HepG2 (cell line): ENCODE measurements at regions not wholly inside any gene's neighbourhood (a gene's known extent, or its start where the extent isn't known, plus 50 kb on each side); places are given as distances from the start of the nearest gene placed in this dataset.
A peak's percentile ranks its signal among the peaks of the same experiment; 100 is the strongest.
"Not testable (repeated sequence)": the region's sequence is repeated elsewhere in the genome, so short reads cannot be mapped to it uniquely, and the experiment has no call there.

Experiments
- ATAC-seq: fragments of 200-7000 bp; cut with Tn5 transposase; 3 replicates; pipeline ENCODE4 v1.9.1; 2020; ENCODE audit warnings: mild to moderate bottlenecking, moderate library complexity
- BruUV-seq: library from RNA; stranded (reverse); fragments of 400-500 nt; replicated peaks from 2 replicates; lab custom pipeline; 2021; lab: Mats Ljungman, UMichigan
- CTCF ChIA-PET: fragments of 300-600 bp; formaldehyde crosslinking; extraction: SDS; loops from one replicate; lab custom pipeline; 2021; ENCODE audit warnings: low total read pairs, inconsistent platforms, low intra/inter-chr PET ratio; lab: Yijun Ruan, JAX
- POLR2A ChIA-PET: fragments of 350-600 bp; sonication (Branson Sonifier 250); formaldehyde crosslinking; loops from one replicate; lab custom pipeline; 2020; ENCODE audit warnings: antibody characterized with exemption, inconsistent platforms; lab: Yijun Ruan, JAX
- DNase-seq: peaks from one replicate; pipeline ENCODE4 v3.0.0-alpha.2; 2015; ENCODE audit warnings: low spot score
- FAIRE-seq: peaks from 3 replicates; lab custom pipeline; 2011; peaks lifted over from hg19 to GRCh38; lab: Jason Lieb, UNC
- H2AFZ ChIP-seq: one replicate; pipeline ENCODE4 v1.6.1; 2011; ENCODE audit warnings: low read length, inconsistent platforms
- H3K27ac ChIP-seq: fragments of 300-600 bp; 3 replicates; pipeline ENCODE4 v1.8.0; 2011; ENCODE audit warnings: mixed run types, mild to moderate bottlenecking, mixed read lengths, low read length, inconsistent platforms; ENCODE audit not compliant: insufficient read depth; ENCODE audit errors: extremely low read length
- H3K27me3 ChIP-seq, 2 experiments: fragments of 200-600 bp in 1 of 2; 2 replicates in 1 of 2; 3 replicates in 1 of 2; pipeline versions ENCODE4 v1.6.0 to v1.8.0; 2011; ENCODE audit warnings: low read length in 2 of 2, mild to moderate bottlenecking in 2 of 2, moderate library complexity in 2 of 2, inconsistent platforms in 1 of 2; ENCODE audit not compliant: insufficient read depth in 2 of 2, control insufficient read depth in 1 of 2
- H3K36me3 ChIP-seq, 2 experiments: fragments of 200-600 bp in 1 of 2; replicated peaks in 1 of 2; 2 replicates in 1 of 2; 3 replicates in 1 of 2; pipeline versions ENCODE4 v1.5.1 to v1.8.0; 2011; ENCODE audit warnings: low read length in 2 of 2, inconsistent platforms in 1 of 2; ENCODE audit not compliant: insufficient read depth in 2 of 2, control insufficient read depth in 1 of 2
- H3K4me1 ChIP-seq: 2 replicates; pipeline ENCODE4 v1.5.1; 2012; ENCODE audit warnings: low read length, inconsistent platforms; ENCODE audit not compliant: insufficient read depth
- H3K4me2 ChIP-seq: 2 replicates; pipeline ENCODE4 v1.6.0; 2011; ENCODE audit warnings: low read depth, low read length, inconsistent platforms
- H3K4me3 ChIP-seq, 3 experiments: fragments of 200-600 bp in 1 of 3; sonication (generic), shearing (Covaris generic) in 1 of 3; replicated peaks in 1 of 3; 2 replicates each; pipeline ENCODE4 v1.5.1; 2011 to 2016; ENCODE audit warnings: low read length in 3 of 3, inconsistent platforms in 2 of 3, low read depth in 2 of 3, mild to moderate bottlenecking in 2 of 3, control low read depth in 1 of 3, mixed read lengths in 1 of 3; ENCODE audit not compliant: insufficient read depth in 1 of 3
- H3K79me2 ChIP-seq: one replicate; pipeline ENCODE4 v1.6.1; 2011; ENCODE audit warnings: low read length, inconsistent platforms; ENCODE audit not compliant: insufficient read depth
- H3K9ac ChIP-seq: 2 replicates; pipeline ENCODE4 v1.6.0; 2011; ENCODE audit warnings: mild to moderate bottlenecking, low read depth, low read length, inconsistent platforms; ENCODE audit not compliant: insufficient read depth
- H3K9me3 ChIP-seq: 2 replicates; pipeline ENCODE4 v1.5.1; 2012; ENCODE audit warnings: mild to moderate bottlenecking, low read length
- H4K20me1 ChIP-seq: 2 replicates; pipeline ENCODE4 v1.6.0; 2011; ENCODE audit warnings: inconsistent platforms, mild to moderate bottlenecking, low read length, moderate library complexity; ENCODE audit not compliant: insufficient read depth
- ATF4 ChIP-seq, 2 experiments: fragments of 450-650 bp in 1 of 2; sonication (generic) in 1 of 2; formaldehyde crosslinking; IDR thresholded peaks; 2 replicates each; pipeline versions ENCODE4 v1.5.0 to v1.8.0; 2020 to 2022; ENCODE audit warnings: mild to moderate bottlenecking in 1 of 2, missing genetic modification reagents in 1 of 2
- CEBPB ChIP-seq: IDR thresholded peaks from 2 replicates; pipeline ENCODE4 v1.6.1; 2011; ENCODE audit warnings: low read depth, low read length, improper control_type of control experiment, borderline replicate concordance
- ZNF382 ChIP-seq: sonication (generic); formaldehyde crosslinking; IDR thresholded peaks from 2 replicates; pipeline ENCODE4 v1.5.0; 2020; ENCODE audit warnings: missing genetic modification reagents, mild to moderate bottlenecking, borderline replicate concordance
- whole genome bisulfite sequencing: methylation state at CpG from one replicate; pipeline ENCODE4 v1.1.6; 2017; ENCODE audit warnings: low lambda C conversion rate; 5-methylcytosine and 5-hydroxymethylcytosine counted together
- in situ Hi-C: cut with HindIII; loops from 2 replicates; pipeline ENCODE4 v1.10.0; 2017; ENCODE audit warnings: low pct_unique_long_range_greater_than_20kb; ENCODE audit not compliant: extremely low pct_ligation_motif_present
- intact Hi-C: fragments of 100-400 bp; cut with micrococcal nuclease; formaldehyde crosslinking; loops from one replicate; pipeline ENCODE4 v1.10.0; 2022; ENCODE audit not compliant: unreplicated experiment

DNA sequence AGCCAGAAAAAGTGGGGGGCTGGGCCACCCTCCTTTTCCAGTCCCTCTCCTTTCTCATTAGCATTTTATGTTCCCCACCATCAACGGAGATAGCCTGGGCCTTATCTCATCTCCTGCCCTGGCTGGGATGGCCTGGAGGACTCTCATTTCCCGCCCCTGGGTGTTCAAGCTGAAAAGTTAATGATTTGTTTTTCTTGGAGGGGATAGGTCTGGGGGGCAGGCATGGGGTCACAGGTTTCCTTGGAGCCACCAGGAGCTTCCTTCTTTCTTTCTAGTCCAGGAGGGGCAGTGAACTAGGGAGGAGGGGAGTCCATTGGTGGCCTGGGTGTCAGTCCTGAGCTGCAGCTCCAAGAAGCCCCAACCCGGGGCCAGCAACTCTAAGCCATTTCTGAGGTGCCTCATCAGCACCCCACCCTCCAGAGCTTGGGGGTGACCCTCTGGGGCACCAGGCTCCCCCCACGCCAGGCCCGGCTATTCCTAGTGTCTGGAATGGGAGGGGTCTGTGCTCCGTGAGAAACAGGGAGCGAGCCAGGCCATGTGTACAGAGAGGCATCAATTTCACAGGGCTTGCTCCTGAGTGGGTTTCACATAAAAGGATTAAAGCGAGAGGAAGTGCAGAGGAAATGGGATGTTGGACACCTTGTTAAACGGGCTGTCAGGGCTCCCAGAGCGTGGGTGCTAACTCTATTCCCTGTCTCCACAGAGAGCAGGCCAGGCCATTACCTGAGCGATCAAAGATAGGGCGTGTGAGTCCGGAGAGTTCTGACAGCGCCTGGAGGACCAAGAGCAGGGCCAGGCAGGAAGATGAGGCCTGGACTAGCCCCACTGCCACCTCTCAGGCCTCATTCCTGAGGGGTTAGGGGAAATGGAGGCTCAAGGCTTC lies 90.6 kb upstream of the LHX1 start (continued):
- no peak for TF ChIP-seq ATF4 (CRISPR knock-in tag; IDR thresholded peaks at IDR 0.05)
- TF ChIP-seq, all 625 proteins: peak for 0

DNA sequence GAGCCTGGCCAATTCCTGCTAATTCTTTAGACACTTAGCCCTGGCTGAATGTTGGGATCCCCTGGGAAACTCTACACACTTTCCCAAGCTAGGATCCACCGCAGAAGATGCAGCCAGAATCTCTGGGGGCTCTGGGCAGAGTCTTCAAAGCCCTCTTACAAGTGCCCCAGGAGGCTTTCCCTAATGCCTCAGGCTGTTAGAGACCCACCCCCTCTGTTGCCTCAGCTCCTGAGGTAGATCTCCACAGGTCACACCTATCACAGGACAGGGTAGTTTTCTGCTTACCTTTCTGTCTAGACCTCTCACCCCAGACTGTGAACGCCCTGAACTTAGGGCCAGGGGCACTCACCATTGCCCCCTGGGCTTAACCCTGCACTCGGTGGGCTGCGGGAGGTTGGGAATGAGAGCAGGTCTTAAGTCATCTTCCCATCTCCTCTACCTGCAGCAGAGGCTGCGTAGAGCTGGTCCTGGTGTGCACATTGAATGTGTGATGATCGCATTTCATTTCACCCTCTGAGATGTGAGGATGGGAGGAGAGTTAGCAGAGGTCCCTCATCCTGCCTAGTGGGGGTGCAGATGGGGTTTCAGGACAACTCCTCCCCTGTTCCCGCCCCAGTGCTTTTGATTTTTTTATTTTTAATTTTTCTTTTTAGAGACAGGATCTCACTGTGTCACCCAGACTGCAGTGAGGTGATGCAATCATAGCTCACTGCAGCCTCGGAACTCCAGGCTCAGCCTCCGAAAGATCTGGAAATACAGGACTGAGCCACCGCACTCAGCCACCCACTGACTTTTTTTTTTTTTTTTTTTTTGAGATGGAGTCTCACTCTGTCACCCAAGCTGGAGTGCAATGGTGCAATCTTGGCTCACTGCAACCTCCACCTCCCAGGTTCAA lies 89.0 kb upstream of the LHX1 start:
- BruUV-seq: no TSS peak
- POLR2A ChIA-PET: no interaction called here

DNA sequence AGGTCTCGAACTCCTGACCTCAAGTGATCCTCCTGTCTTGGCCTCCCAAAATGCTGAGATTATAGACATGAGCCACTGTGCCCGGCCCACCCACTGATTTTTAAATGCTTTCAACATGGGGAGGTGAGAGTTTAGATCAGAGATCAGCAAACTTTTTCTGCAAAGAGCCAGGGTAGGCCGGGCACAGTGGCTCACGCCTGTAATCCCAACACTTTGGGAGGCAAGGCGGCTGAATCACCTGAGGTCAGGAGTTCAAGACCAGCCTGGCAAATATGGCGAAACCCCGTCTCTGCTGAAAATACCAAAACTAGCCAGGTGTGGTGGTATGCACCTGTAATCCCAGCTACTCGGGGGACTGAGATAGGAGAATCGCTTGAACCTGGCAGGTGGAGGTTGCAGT lies 88.3 kb upstream of the LHX1 start:
- POLR2A ChIA-PET, intact Hi-C loops, H2AFZ ChIP-seq, BruUV-seq, H3K4me3 ChIP-seq, FAIRE-seq, DNase-seq, H3K9me3 ChIP-seq, H3K79me2 ChIP-seq, H3K27ac ChIP-seq, H3K36me3 ChIP-seq, H3K4me2 ChIP-seq, H3K9ac ChIP-seq, CTCF ChIA-PET, H3K4me1 ChIP-seq, in situ Hi-C loops, H4K20me1 ChIP-seq, ATAC-seq: not testable (repeated sequence)
- H3K27me3 ChIP-seq: peaks cover 2 to 17% of the 10 kb centered on the region in 2 experiments; a peak in 4 of 5 replicates
- 39% methylated on average over 9 of the region's 9 CpGs for WGBS

More for the DNA sequence above, 89.0 kb upstream of the LHX1 start:
- DNase-seq: no peak
- H4K20me1 ChIP-seq: no peaks in the 10 kb centered on the region
- no peak overlapping the region for H3K4me2 ChIP-seq
- no peak overlapping the region for H3K4me3 ChIP-seq
- no peak for ATAC-seq
- 0 out of 2 replicates have a peak, but pooled peaks cover 7% of the 10 kb centered on the region for H3K4me1 ChIP-seq
- H3K27ac ChIP-seq: no peak overlapping the region
- in situ Hi-C loops: no loop called here
- no peaks in the 10 kb centered on the region for H3K79me2 ChIP-seq
- H3K36me3 ChIP-seq: no peaks in the 10 kb centered on the region
- H3K27me3 ChIP-seq: peaks cover 2 to 17% of the 10 kb centered on the region in 2 experiments; a peak in 4 of 5 replicates
- intact Hi-C loops: no loop called here
- TF ChIP-seq CEBPB (peak; percentile 51; the same call in 1 of the 2 replicates), ZNF382 (CRISPR knock-in tag) (no peak)
- CTCF ChIA-PET: no interaction called here
- FAIRE-seq: no peak
- WGBS: 40% methylated on average over 9 of the region's 10 CpGs
- no peak overlapping the region for H2AFZ ChIP-seq
- H3K9me3 ChIP-seq: no peaks in the 10 kb centered on the region
- no peak overlapping the region for H3K9ac ChIP-seq
